ENCODE measurements at regions not wholly inside any gene's neighbourhood (a gene's known extent, or its start where the extent isn't known, plus 50 kb on each side); places are given as distances from the start of the nearest gene placed in this dataset.

GRCh38 chr4:178136736-178137345 lies 694.6 kb upstream of the AGA start:
- Histone ChIP-seq H3K4me3 (ENCODE audit: low read length) (no peak overlapping the region), H3K9me3 (ENCODE audit: insufficient read depth, low read depth, low read length) (no peaks in the 10 kb centered on the region; the same call in 1 of the 2 replicates), H3K4me1 (ENCODE audit: insufficient read depth, low read length) (no peaks in the 10 kb centered on the region), H3K27ac (ENCODE audit: low read length) (no peak overlapping the region), H3K36me3 (ENCODE audit: insufficient read depth, low read depth, low read length) (no peaks in the 10 kb centered on the region), H3K27me3 (ENCODE audit: insufficient read depth, low read length) (no peaks in the 10 kb centered on the region), H3K9ac (ENCODE audit: low read depth, low read length) (no peak overlapping the region)

GRCh38 chr4:178137732-178138471 lies 695.7 kb upstream of the AGA start:
- H3K4me3 ChIP-seq (ENCODE audit: low read length) = no peak overlapping the region
- no peaks in the 10 kb centered on the region for H3K4me1 ChIP-seq (ENCODE audit: insufficient read depth, low read length)
- H3K9ac ChIP-seq (ENCODE audit: low read depth, low read length) = no peak overlapping the region
- no peaks in the 10 kb centered on the region for H3K27me3 ChIP-seq (ENCODE audit: insufficient read depth, low read length)
- H3K27ac ChIP-seq (ENCODE audit: low read length) = no peak overlapping the region
- no peaks in the 10 kb centered on the region for H3K36me3 ChIP-seq (ENCODE audit: insufficient read depth, low read depth, low read length)
- H3K9me3 ChIP-seq (ENCODE audit: insufficient read depth, low read depth, low read length) = no peaks in the 10 kb centered on the region; the same call in 1 of the 2 replicates

- H3K27ac ChIP-seq (ENCODE audit: low read length) = no peak overlapping the region
- no peaks in the 10 kb centered on the region for H3K27me3 ChIP-seq (ENCODE audit: insufficient read depth, low read length)
- no peak overlapping the region for H3K9ac ChIP-seq (ENCODE audit: low read depth, low read length)
- H3K36me3 ChIP-seq (ENCODE audit: insufficient read depth, low read depth, low read length) = no peaks in the 10 kb centered on the region
- no peaks in the 10 kb centered on the region; the same call in 1 of the 2 replicates for H3K9me3 ChIP-seq (ENCODE audit: insufficient read depth, low read depth, low read length)
- no peaks in the 10 kb centered on the region for H3K4me1 ChIP-seq (ENCODE audit: insufficient read depth, low read length)
- no peak overlapping the region for H3K4me3 ChIP-seq (ENCODE audit: low read length)
These were observed 696.3 kb upstream of the AGA start for GRCh38 chr4:178138491-178138890.

GRCh38 chr4:178140326-178140915 lies 698.2 kb upstream of the AGA start:
- Histone ChIP-seq H3K4me3 (ENCODE audit: low read length) (no peak overlapping the region), H3K36me3 (ENCODE audit: insufficient read depth, low read depth, low read length) (no peaks in the 10 kb centered on the region), H3K9ac (ENCODE audit: low read depth, low read length) (no peak overlapping the region), H3K4me1 (ENCODE audit: insufficient read depth, low read length) (no peaks in the 10 kb centered on the region), H3K27ac (ENCODE audit: low read length) (no peak overlapping the region), H3K9me3 (ENCODE audit: insufficient read depth, low read depth, low read length) (no peaks in the 10 kb centered on the region; the same call in 1 of the 2 replicates), H3K27me3 (ENCODE audit: insufficient read depth, low read length) (no peaks in the 10 kb centered on the region)

- no peaks in the 10 kb centered on the region for H3K27me3 ChIP-seq (ENCODE audit: insufficient read depth, low read length)
- no peak overlapping the region for H3K27ac ChIP-seq (ENCODE audit: low read length)
- no peak overlapping the region for H3K9ac ChIP-seq (ENCODE audit: low read depth, low read length)
- no peaks in the 10 kb centered on the region for H3K4me1 ChIP-seq (ENCODE audit: insufficient read depth, low read length)
- no peaks in the 10 kb centered on the region; the same call in 1 of the 2 replicates for H3K9me3 ChIP-seq (ENCODE audit: insufficient read depth, low read depth, low read length)
- H3K4me3 ChIP-seq (ENCODE audit: low read length) = no peak overlapping the region
- no peaks in the 10 kb centered on the region for H3K36me3 ChIP-seq (ENCODE audit: insufficient read depth, low read depth, low read length)
These were observed 700.5 kb upstream of the AGA start for GRCh38 chr4:178142724-178143123.

GRCh38 chr4:178148106-178148505 lies 705.9 kb upstream of the AGA start:
- Histone ChIP-seq H3K4me3 (ENCODE audit: low read length) (no peak overlapping the region), H3K27ac (ENCODE audit: low read length) (no peak overlapping the region), H3K9me3 (ENCODE audit: insufficient read depth, low read depth, low read length) (no peaks in the 10 kb centered on the region; the same call in 1 of the 2 replicates), H3K27me3 (ENCODE audit: insufficient read depth, low read length) (no peaks in the 10 kb centered on the region), H3K36me3 (ENCODE audit: insufficient read depth, low read depth, low read length) (no peaks in the 10 kb centered on the region), H3K9ac (ENCODE audit: low read depth, low read length) (no peak overlapping the region), H3K4me1 (ENCODE audit: insufficient read depth, low read length) (peaks cover 2% of the 10 kb centered on the region; the same call in 1 of the 2 replicates)

GRCh38 chr4:178165251-178165950 lies 723.2 kb upstream of the AGA start:
- Histone ChIP-seq H3K36me3 (ENCODE audit: insufficient read depth, low read depth, low read length) (peaks cover 3% of the 10 kb centered on the region; the same call in 1 of the 2 replicates), H3K4me1 (ENCODE audit: insufficient read depth, low read length) (no peaks in the 10 kb centered on the region; the same call in 1 of the 2 replicates), H3K4me3 (ENCODE audit: low read length) (no peak overlapping the region), H3K27ac (ENCODE audit: low read length) (no peak overlapping the region), H3K9me3 (ENCODE audit: insufficient read depth, low read depth, low read length) (peaks cover 17% of the 10 kb centered on the region), H3K9ac (ENCODE audit: low read depth, low read length) (no peak overlapping the region), H3K27me3 (ENCODE audit: insufficient read depth, low read length) (no peaks in the 10 kb centered on the region)

- Histone ChIP-seq H3K36me3 (ENCODE audit: insufficient read depth, low read depth, low read length) (no peaks in the 10 kb centered on the region; the same call in 1 of the 2 replicates), H3K4me1 (ENCODE audit: insufficient read depth, low read length) (no peaks in the 10 kb centered on the region; the same call in 1 of the 2 replicates), H3K9ac (ENCODE audit: low read depth, low read length) (no peak overlapping the region), H3K4me3 (ENCODE audit: low read length) (no peak overlapping the region), H3K27me3 (ENCODE audit: insufficient read depth, low read length) (no peaks in the 10 kb centered on the region), H3K9me3 (ENCODE audit: insufficient read depth, low read depth, low read length) (peaks cover 12% of the 10 kb centered on the region), H3K27ac (ENCODE audit: low read length) (no peak overlapping the region)
These were observed 723.7 kb upstream of the AGA start for GRCh38 chr4:178165951-178166308.

GRCh38 chr4:178173771-178174170 lies 731.5 kb upstream of the AGA start:
- Histone ChIP-seq H3K4me1 (ENCODE audit: insufficient read depth, low read length) (no peaks in the 10 kb centered on the region), H3K36me3 (ENCODE audit: insufficient read depth, low read depth, low read length) (no peaks in the 10 kb centered on the region), H3K9ac (ENCODE audit: low read depth, low read length) (no peak overlapping the region), H3K9me3 (ENCODE audit: insufficient read depth, low read depth, low read length) (no peaks in the 10 kb centered on the region), H3K27me3 (ENCODE audit: insufficient read depth, low read length) (no peaks in the 10 kb centered on the region), H3K4me3 (ENCODE audit: low read length) (no peak overlapping the region), H3K27ac (ENCODE audit: low read length) (no peak overlapping the region)

GRCh38 chr4:178174756-178175155 lies 732.5 kb upstream of the AGA start:
- Histone ChIP-seq H3K4me1 (ENCODE audit: insufficient read depth, low read length) (no peaks in the 10 kb centered on the region), H3K9me3 (ENCODE audit: insufficient read depth, low read depth, low read length) (no peaks in the 10 kb centered on the region), H3K9ac (ENCODE audit: low read depth, low read length) (no peak overlapping the region), H3K4me3 (ENCODE audit: low read length) (no peak overlapping the region), H3K27me3 (ENCODE audit: insufficient read depth, low read length) (no peaks in the 10 kb centered on the region), H3K27ac (ENCODE audit: low read length) (no peak overlapping the region), H3K36me3 (ENCODE audit: insufficient read depth, low read depth, low read length) (no peaks in the 10 kb centered on the region)

GRCh38 chr4:178185517-178185916 lies 743.3 kb upstream of the AGA start:
- no peak overlapping the region for H3K9ac ChIP-seq (ENCODE audit: low read depth, low read length)
- no peaks in the 10 kb centered on the region for H3K36me3 ChIP-seq (ENCODE audit: insufficient read depth, low read depth, low read length)
- no peaks in the 10 kb centered on the region for H3K9me3 ChIP-seq (ENCODE audit: insufficient read depth, low read depth, low read length)
- H3K27ac ChIP-seq (ENCODE audit: low read length) = no peak overlapping the region
- H3K4me1 ChIP-seq (ENCODE audit: insufficient read depth, low read length) = no peaks in the 10 kb centered on the region
- no peak overlapping the region for H3K4me3 ChIP-seq (ENCODE audit: low read length)
- H3K27me3 ChIP-seq (ENCODE audit: insufficient read depth, low read length) = no peaks in the 10 kb centered on the region

Measured in iPS-20b (cell line).